ENCODE measurements at regions not wholly inside any gene's neighbourhood (a gene's known extent, or its start where the extent isn't known, plus 50 kb on each side); places are given as distances from the start of the nearest gene placed in this dataset.
"Not testable (repeated sequence)": the region's sequence is repeated elsewhere in the genome, so short reads cannot be mapped to it uniquely, and the experiment has no call there.

DNA sequence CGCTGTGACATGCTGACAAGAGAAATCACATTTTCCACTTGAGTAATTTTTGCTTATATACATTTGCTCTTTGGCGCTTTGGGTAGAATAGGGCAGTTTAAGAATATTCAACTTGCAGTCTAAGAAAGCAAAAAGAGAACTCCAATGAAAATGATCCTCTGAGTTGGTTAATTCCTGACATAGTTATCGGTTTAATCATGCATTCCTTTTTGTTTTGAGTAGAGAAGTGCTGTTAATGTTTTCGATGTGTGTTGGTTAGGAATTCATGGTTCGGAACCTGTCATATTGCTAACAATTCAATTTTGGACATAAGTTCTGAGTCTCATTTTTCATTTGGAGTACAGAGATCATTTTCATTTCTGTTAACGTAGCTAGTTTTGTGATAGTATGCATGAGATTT, 700.6 kb upstream of the PITX2 start:
- Histone ChIP-seq H3K36me3 (ENCODE audit: insufficient read depth, insufficient read length, low read length) (no peaks in the 10 kb centered on the region), H3K27me3 (ENCODE audit: insufficient read depth, insufficient read length) (no peaks in the 10 kb centered on the region), H3K4me3 (ENCODE audit: insufficient read length, low read depth) (no peak overlapping the region), H3K9me3 (ENCODE audit: insufficient read depth, low read length) (no peaks in the 10 kb centered on the region), H3K9ac (ENCODE audit: insufficient read length, low read depth) (no peak overlapping the region), H3K4me1 (ENCODE audit: insufficient read depth, insufficient read length) (no peaks in the 10 kb centered on the region)
- TF ChIP-seq SUZ12 (IDR thresholded peaks at IDR 0.05; ENCODE audit: extremely low read depth, insufficient read depth, insufficient read length), result no peak
- TF ChIP-seq YY1 (IDR thresholded peaks at IDR 0.05; ENCODE audit: insufficient read depth, insufficient read length), result no peak
- TF ChIP-seq ZNF274 (IDR thresholded peaks at IDR 0.05; ENCODE audit: low read depth, low read length), result no peak
- no peak for DNase-seq (ENCODE audit: low read depth, low spot score)

DNA sequence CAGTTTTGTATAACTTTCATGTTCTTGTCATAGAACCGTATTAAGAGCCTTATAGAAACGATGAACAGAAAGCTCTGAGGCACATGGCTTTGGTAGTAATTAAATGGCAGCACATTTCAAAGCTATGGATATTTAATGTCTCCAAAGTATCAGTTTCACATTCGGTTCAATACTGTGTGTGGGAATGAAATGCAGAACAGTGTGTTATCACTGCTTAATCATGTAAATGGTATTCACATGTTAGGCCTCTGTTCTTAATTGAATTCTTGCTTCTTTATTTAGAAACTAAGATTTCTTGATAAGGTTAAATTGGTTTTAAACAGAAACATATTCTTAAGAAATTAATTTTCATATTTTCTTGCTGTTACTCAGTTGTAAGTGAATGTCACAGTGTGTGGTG, 701.0 kb upstream of the PITX2 start:
- no peak overlapping the region for H3K4me3 ChIP-seq (ENCODE audit: insufficient read length, low read depth)
- no peak for DNase-seq (ENCODE audit: low read depth, low spot score)
- no peaks in the 10 kb centered on the region for H3K4me1 ChIP-seq (ENCODE audit: insufficient read depth, insufficient read length)
- no peak overlapping the region for H3K9ac ChIP-seq (ENCODE audit: insufficient read length, low read depth)
- TF ChIP-seq YY1 (IDR thresholded peaks at IDR 0.05; ENCODE audit: insufficient read depth, insufficient read length) (no peak), ZNF274 (IDR thresholded peaks at IDR 0.05; ENCODE audit: low read depth, low read length) (no peak), SUZ12 (IDR thresholded peaks at IDR 0.05; ENCODE audit: extremely low read depth, insufficient read depth, insufficient read length) (no peak)
- H3K9me3 ChIP-seq (ENCODE audit: insufficient read depth, low read length), result no peaks in the 10 kb centered on the region
- H3K27me3 ChIP-seq (ENCODE audit: insufficient read depth, insufficient read length), result no peaks in the 10 kb centered on the region
- no peaks in the 10 kb centered on the region for H3K36me3 ChIP-seq (ENCODE audit: insufficient read depth, insufficient read length, low read length)

DNA sequence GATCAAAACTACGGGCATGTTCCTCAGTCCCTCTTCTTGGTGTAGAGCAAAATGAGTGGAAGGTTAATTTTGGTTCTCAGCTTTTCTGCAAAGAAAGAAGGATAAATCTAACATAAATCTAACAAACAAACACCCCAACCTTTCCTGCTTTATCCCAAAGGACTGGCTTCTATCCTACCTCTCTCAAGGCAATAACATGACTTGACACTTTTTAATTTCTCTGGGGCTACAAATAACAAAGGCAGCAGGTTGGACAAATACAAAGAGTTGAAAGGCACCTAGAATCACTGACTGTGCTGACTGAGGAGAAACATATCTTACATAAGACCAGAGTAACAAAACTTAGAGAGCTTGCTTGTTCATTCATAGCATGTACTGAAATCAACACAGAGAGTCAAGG, 703.6 kb upstream of the PITX2 start:
- Histone ChIP-seq H3K9ac (ENCODE audit: insufficient read length, low read depth) (no peak overlapping the region), H3K36me3 (ENCODE audit: insufficient read depth, insufficient read length, low read length) (no peaks in the 10 kb centered on the region), H3K4me1 (ENCODE audit: insufficient read depth, insufficient read length) (no peaks in the 10 kb centered on the region), H3K9me3 (ENCODE audit: insufficient read depth, low read length) (no peaks in the 10 kb centered on the region), H3K4me3 (ENCODE audit: insufficient read length, low read depth) (no peak overlapping the region), H3K27me3 (ENCODE audit: insufficient read depth, insufficient read length) (no peaks in the 10 kb centered on the region)
- TF ChIP-seq YY1 (IDR thresholded peaks at IDR 0.05; ENCODE audit: insufficient read depth, insufficient read length) (no peak), ZNF274 (IDR thresholded peaks at IDR 0.05; ENCODE audit: low read depth, low read length) (no peak), SUZ12 (IDR thresholded peaks at IDR 0.05; ENCODE audit: extremely low read depth, insufficient read depth, insufficient read length) (no peak)
- DNase-seq (ENCODE audit: low read depth, low spot score), result no peak

DNA sequence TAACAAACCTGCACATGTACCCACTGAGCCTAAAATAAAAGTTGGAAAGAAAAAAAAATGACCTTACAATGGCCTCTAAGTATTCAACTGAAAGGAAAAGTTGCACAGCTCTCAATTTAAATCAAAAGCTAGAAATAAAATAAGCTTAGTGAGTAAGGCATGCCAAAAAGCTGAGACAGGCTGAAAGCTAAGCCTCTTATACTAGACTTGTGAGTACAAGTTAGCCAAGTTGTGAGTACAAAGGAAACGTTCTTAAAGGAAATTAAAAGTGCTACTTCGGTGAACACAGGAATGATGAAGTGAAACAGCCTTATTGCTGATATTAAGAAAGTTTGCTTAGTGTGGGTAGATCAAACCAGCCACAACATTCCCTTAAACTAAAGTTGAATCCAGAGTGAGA, 707.9 kb upstream of the PITX2 start:
- Histone ChIP-seq H3K4me1 (ENCODE audit: insufficient read depth, insufficient read length) (no peaks in the 10 kb centered on the region), H3K9ac (ENCODE audit: insufficient read length, low read depth) (no peak overlapping the region), H3K36me3 (ENCODE audit: insufficient read depth, insufficient read length, low read length) (no peaks in the 10 kb centered on the region), H3K27me3 (ENCODE audit: insufficient read depth, insufficient read length) (no peaks in the 10 kb centered on the region), H3K9me3 (ENCODE audit: insufficient read depth, low read length) (no peaks in the 10 kb centered on the region), H3K4me3 (ENCODE audit: insufficient read length, low read depth) (no peak overlapping the region)
- DNase-seq (ENCODE audit: low read depth, low spot score), result no peak
- no peak for TF ChIP-seq SUZ12 (IDR thresholded peaks at IDR 0.05; ENCODE audit: extremely low read depth, insufficient read depth, insufficient read length)
- no peak for TF ChIP-seq YY1 (IDR thresholded peaks at IDR 0.05; ENCODE audit: insufficient read depth, insufficient read length)
- no peak for TF ChIP-seq ZNF274 (IDR thresholded peaks at IDR 0.05; ENCODE audit: low read depth, low read length)

DNA sequence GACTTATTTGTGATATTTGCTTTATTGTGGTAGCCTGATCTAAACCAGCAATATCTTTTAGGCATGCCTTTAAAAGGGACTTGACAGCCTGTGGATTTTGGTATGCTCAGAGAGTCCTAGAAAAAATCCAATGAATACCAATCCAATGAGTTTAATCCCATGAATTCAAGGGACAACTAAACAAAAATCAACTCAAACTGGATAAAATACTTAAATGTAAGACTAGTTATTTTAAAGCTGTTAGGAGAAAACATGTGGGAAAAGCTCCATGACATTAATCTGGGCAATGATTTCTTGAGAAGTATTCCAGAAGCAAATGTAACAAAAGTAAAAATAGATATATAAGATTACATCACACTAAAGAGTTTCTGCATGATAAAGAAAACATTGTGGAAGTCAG, 711.5 kb upstream of the PITX2 start:
- TF ChIP-seq YY1 (IDR thresholded peaks at IDR 0.05; ENCODE audit: insufficient read depth, insufficient read length) (no peak), ZNF274 (IDR thresholded peaks at IDR 0.05; ENCODE audit: low read depth, low read length) (no peak), SUZ12 (IDR thresholded peaks at IDR 0.05; ENCODE audit: extremely low read depth, insufficient read depth, insufficient read length) (no peak)
- no peak for DNase-seq (ENCODE audit: low read depth, low spot score)
- Histone ChIP-seq H3K4me1 (ENCODE audit: insufficient read depth, insufficient read length) (no peaks in the 10 kb centered on the region), H3K9me3 (ENCODE audit: insufficient read depth, low read length) (no peaks in the 10 kb centered on the region), H3K27me3 (ENCODE audit: insufficient read depth, insufficient read length) (no peaks in the 10 kb centered on the region), H3K9ac (ENCODE audit: insufficient read length, low read depth) (no peak overlapping the region), H3K36me3 (ENCODE audit: insufficient read depth, insufficient read length, low read length) (no peaks in the 10 kb centered on the region), H3K4me3 (ENCODE audit: insufficient read length, low read depth) (no peak overlapping the region)

DNA sequence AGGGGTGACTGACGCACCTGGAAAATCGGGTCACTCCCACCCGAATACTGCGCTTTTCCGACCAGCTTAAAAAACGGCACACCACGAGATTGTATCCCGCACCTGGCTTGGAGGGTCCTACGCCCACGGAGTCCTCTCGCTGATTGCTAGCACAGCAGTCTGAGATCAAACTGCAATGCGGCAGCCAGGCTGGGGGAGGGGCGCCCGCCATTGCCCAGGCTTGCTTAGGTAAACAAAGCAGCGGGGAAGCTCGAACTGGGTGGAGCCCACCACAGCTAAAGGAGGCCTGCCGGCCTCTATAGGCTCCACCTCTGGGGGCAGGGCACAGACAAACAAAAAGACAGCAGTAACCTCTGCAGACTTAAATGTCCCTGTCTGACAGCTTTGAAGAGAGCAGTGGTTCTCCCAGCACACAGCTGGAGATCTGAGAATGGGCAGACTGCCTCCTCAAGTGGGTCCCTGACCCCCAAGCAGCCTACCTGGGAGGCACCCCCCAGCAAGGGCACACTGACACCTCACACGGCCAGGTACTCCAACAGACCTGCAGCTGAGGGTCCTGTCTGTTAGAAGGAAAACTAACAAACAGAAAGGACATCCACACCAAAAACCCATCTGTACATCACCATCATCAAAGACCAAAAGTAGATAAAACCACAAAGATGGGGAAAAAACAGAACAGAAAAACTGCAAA, 714.5 kb upstream of the PITX2 start:
- H3K9ac ChIP-seq (ENCODE audit: insufficient read length, low read depth), result peak overlapping the region; percentile 57
- not testable (repeated sequence) for H3K4me1 ChIP-seq (ENCODE audit: insufficient read depth, insufficient read length); H3K27me3 ChIP-seq (ENCODE audit: insufficient read depth, insufficient read length); H3K36me3 ChIP-seq (ENCODE audit: insufficient read depth, insufficient read length, low read length); H3K9me3 ChIP-seq (ENCODE audit: insufficient read depth, low read length); DNase-seq (ENCODE audit: low read depth, low spot score)
- peak overlapping the region; percentile 36 for H3K4me3 ChIP-seq (ENCODE audit: insufficient read length, low read depth)

DNA sequence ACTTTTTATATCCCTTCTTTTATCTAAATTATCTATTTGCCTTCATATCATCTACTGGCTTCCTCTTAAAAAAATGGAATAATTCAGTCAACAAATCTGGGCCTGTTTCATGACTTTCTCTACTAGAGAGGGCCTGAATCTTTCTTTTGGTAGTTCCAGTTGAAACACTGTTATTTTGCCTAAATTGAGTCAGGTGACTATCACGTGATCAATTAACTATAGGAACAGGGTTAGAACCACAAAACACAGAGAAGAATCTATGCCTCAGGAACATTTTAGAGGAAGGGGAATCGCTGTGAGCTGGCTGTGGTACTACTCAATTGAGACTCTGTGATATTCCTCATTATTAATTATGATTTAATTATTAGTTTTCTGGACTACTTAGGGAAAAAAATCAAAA, 736.7 kb upstream of the PITX2 start:
- no peak overlapping the region for H3K4me3 ChIP-seq (ENCODE audit: insufficient read length, low read depth)
- TF ChIP-seq ZNF274 (IDR thresholded peaks at IDR 0.05; ENCODE audit: low read depth, low read length) (no peak), YY1 (IDR thresholded peaks at IDR 0.05; ENCODE audit: insufficient read depth, insufficient read length) (no peak), SUZ12 (IDR thresholded peaks at IDR 0.05; ENCODE audit: extremely low read depth, insufficient read depth, insufficient read length) (no peak)
- DNase-seq (ENCODE audit: low read depth, low spot score), result no peak
- no peaks in the 10 kb centered on the region for H3K4me1 ChIP-seq (ENCODE audit: insufficient read depth, insufficient read length)
- H3K9me3 ChIP-seq (ENCODE audit: insufficient read depth, low read length), result no peaks in the 10 kb centered on the region
- no peaks in the 10 kb centered on the region for H3K27me3 ChIP-seq (ENCODE audit: insufficient read depth, insufficient read length)
- no peak overlapping the region for H3K9ac ChIP-seq (ENCODE audit: insufficient read length, low read depth)
- no peaks in the 10 kb centered on the region for H3K36me3 ChIP-seq (ENCODE audit: insufficient read depth, insufficient read length, low read length)

All from NT2/D1 (cell line).